CD4-positive, alpha-beta T cell (primary cell): ENCODE measurements at regions not wholly inside any gene's neighbourhood (a gene's known extent, or its start where the extent isn't known, plus 50 kb on each side); places are given as distances from the start of the nearest gene placed in this dataset.

Experiments used
- ATAC-seq: fragments of 200-7000 bp; cut with Tn5 transposase; one replicate; pipeline ENCODE4 v1.10.0; 2022; ENCODE audit warnings: mild to moderate bottlenecking; ENCODE audit not compliant: poor library complexity
- CTCF ChIA-PET: fragments of 350-600 bp; sonication (Branson Sonifier 250); formaldehyde crosslinking; loops from one replicate; lab custom pipeline; 2021; ENCODE audit warnings: antibody characterized with exemption, inconsistent platforms; lab: Charles Lee
- POLR2A ChIA-PET: fragments of 350-600 bp; sonication (Branson Sonifier 250); formaldehyde crosslinking; loops from one replicate; lab custom pipeline; 2021; ENCODE audit warnings: antibody characterized with exemption, inconsistent platforms; lab: Charles Lee
- DNase-seq, 14 experiments: peaks; one replicate each; pipeline ENCODE4 v3.0.0-alpha.2; 2013 to 2020; ENCODE audit warnings: mixed read lengths in 2 of 14
- H3K27ac ChIP-seq, 2 donors: one replicate each; pipeline versions ENCODE4 v1.5.1 to v1.7.0; 2013; ENCODE audit warnings: low read length in 2 of 2, low read depth in 1 of 2, mild to moderate bottlenecking in 1 of 2
- H3K27me3 ChIP-seq, 2 experiments: 1 replicate in 1 of 2; 2 replicates in 1 of 2; pipeline versions ENCODE4 v1.6.1 to v1.7.0; 2013; ENCODE audit warnings: low read length in 2 of 2, control low read depth in 1 of 2, mild to moderate bottlenecking in 1 of 2, moderate library complexity in 1 of 2; ENCODE audit not compliant: insufficient read depth in 2 of 2, control insufficient read depth in 1 of 2
- H3K36me3 ChIP-seq: one replicate; pipeline ENCODE4 v1.6.1; 2013; ENCODE audit warnings: low read length, control low read depth; ENCODE audit not compliant: insufficient read depth
- H3K4me1 ChIP-seq: one replicate; pipeline ENCODE4 v1.6.1; 2013; ENCODE audit warnings: low read length, control low read depth; ENCODE audit not compliant: insufficient read depth
- H3K4me3 ChIP-seq: one replicate; pipeline ENCODE4 v1.5.1; 2013; ENCODE audit warnings: mild to moderate bottlenecking, low read length, moderate library complexity
- H3K9me3 ChIP-seq, 2 experiments: 1 replicate in 1 of 2; 2 replicates in 1 of 2; pipeline versions ENCODE4 v1.6.1 to v1.7.0; 2013; ENCODE audit warnings: low read length in 2 of 2, mild to moderate bottlenecking in 2 of 2, control low read depth in 1 of 2, moderate library complexity in 1 of 2; ENCODE audit not compliant: control insufficient read depth in 1 of 2, insufficient read depth in 1 of 2
- H3K27ac Mint-ChIP-seq: one replicate; pipeline ENCODE4 v1.8.0; 2020; ENCODE audit warnings: mixed read lengths
- H3K27me3 Mint-ChIP-seq: one replicate; pipeline ENCODE4 v1.8.0; 2021; ENCODE audit warnings: mixed read lengths
- H3K36me3 Mint-ChIP-seq: one replicate; pipeline ENCODE4 v1.8.0; 2021; ENCODE audit warnings: low read depth, mixed read lengths
- H3K4me1 Mint-ChIP-seq: one replicate; pipeline ENCODE4 v1.8.0; 2021; ENCODE audit warnings: low read depth, mixed read lengths
- H3K4me3 Mint-ChIP-seq: one replicate; pipeline ENCODE4 v1.8.0; 2020; ENCODE audit warnings: mild to moderate bottlenecking, mixed read lengths
- H3K9me3 Mint-ChIP-seq: one replicate; pipeline ENCODE4 v1.8.0; 2020; ENCODE audit warnings: mixed read lengths
- intact Hi-C, 2 experiments: fragments of 100-400 bp; cut with DNase I in 1 of 2; cut with micrococcal nuclease in 1 of 2; formaldehyde crosslinking; loops; one replicate each; pipeline versions ENCODE4 v1.15.1 to v1.9.0; 2023 to 2025; cut with DNase I, micrococcal nuclease
- TF ChIP-seq, protein P1 (sequence below): fragments of 200-600 bp; IDR thresholded peaks from one replicate; pipeline ENCODE4 v1.8.0; 2022; ENCODE audit warnings: antibody characterized with exemption, mild to moderate bottlenecking

DNA sequence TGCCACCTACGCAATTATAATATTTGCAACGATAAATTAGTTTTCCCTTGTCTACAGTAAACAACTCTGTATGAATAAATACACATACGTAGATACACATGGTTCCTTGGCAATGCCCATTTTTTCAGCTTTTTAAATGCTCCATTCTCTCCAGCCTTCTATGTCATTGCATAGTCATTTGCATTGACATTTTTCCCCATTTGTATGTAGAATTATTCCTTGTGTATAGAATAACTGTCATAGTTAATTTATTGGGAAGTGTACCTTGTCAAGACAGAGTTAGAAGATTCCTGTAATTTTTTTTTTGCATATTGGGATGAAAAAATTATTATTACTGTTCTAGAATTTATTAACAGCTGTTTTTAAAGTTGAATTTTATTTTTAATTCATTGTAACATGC lies 736.7 kb upstream of the DPPA4 start:
- intact Hi-C loops = no loop called here
- ChIA-PET CTCF (no interaction called here), POLR2A (no interaction called here)
- peaks cover 5% of the 10 kb centered on the region for H3K9me3 Mint-ChIP-seq
- Histone ChIP-seq H3K9me3 (peaks cover 0 to 4% of the 10 kb centered on the region in 2 experiments), H3K4me3 (no peak overlapping the region), H3K27me3 (no peaks in the 10 kb centered on the region), H3K36me3 (no peaks in the 10 kb centered on the region), H3K27ac (no peak overlapping the region), H3K4me1 (no peaks in the 10 kb centered on the region)
- no peaks in the 10 kb centered on the region for H3K36me3 Mint-ChIP-seq
- DNase-seq (no peak), ATAC-seq (no peak)
- no peaks in the 10 kb centered on the region for H3K4me1 Mint-ChIP-seq
- TF ChIP-seq, protein P1, sequence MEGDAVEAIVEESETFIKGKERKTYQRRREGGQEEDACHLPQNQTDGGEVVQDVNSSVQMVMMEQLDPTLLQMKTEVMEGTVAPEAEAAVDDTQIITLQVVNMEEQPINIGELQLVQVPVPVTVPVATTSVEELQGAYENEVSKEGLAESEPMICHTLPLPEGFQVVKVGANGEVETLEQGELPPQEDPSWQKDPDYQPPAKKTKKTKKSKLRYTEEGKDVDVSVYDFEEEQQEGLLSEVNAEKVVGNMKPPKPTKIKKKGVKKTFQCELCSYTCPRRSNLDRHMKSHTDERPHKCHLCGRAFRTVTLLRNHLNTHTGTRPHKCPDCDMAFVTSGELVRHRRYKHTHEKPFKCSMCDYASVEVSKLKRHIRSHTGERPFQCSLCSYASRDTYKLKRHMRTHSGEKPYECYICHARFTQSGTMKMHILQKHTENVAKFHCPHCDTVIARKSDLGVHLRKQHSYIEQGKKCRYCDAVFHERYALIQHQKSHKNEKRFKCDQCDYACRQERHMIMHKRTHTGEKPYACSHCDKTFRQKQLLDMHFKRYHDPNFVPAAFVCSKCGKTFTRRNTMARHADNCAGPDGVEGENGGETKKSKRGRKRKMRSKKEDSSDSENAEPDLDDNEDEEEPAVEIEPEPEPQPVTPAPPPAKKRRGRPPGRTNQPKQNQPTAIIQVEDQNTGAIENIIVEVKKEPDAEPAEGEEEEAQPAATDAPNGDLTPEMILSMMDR = no peak
- H3K4me3 Mint-ChIP-seq = no peak overlapping the region
- no peaks in the 10 kb centered on the region for H3K27me3 Mint-ChIP-seq
- no peak overlapping the region for H3K27ac Mint-ChIP-seq

DNA sequence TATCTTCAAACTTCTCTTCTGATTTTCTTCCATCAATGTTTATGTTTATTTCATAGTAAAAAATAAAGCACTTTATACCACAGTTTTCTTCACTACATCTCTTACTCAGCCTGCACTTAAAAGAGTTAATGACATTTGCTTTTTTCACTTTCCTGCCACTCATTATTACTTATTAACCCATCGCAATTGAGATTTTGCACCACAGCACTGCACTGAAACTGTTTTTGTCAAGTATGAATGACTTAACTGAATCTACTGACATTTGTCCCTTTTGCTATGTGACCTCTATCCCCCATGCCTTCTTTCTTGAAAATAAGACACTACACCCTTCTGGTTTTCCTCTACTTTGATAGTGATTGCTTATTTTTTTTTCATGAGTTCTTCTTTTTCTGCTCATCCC lies 739.7 kb upstream of the DPPA4 start:
- DNase-seq = no peak
- H3K4me3 Mint-ChIP-seq = no peak overlapping the region
- no peak overlapping the region for H3K27ac ChIP-seq
- H3K27ac Mint-ChIP-seq = no peak overlapping the region
- H3K9me3 ChIP-seq = peaks cover 0 to 1% of the 10 kb centered on the region in 2 experiments
- ChIA-PET CTCF (no interaction called here), POLR2A (no interaction called here)
- H3K9me3 Mint-ChIP-seq = no peaks in the 10 kb centered on the region
- H3K4me1 Mint-ChIP-seq = no peaks in the 10 kb centered on the region
- H3K4me1 ChIP-seq = no peaks in the 10 kb centered on the region
- H3K27me3 Mint-ChIP-seq = no peaks in the 10 kb centered on the region
- ATAC-seq = no peak
- no peaks in the 10 kb centered on the region for H3K27me3 ChIP-seq
- H3K36me3 Mint-ChIP-seq = no peaks in the 10 kb centered on the region
- intact Hi-C loops = no loop called here
- no peaks in the 10 kb centered on the region for H3K36me3 ChIP-seq
- TF ChIP-seq, protein P1 = no peak
- H3K4me3 ChIP-seq = no peak overlapping the region

DNA sequence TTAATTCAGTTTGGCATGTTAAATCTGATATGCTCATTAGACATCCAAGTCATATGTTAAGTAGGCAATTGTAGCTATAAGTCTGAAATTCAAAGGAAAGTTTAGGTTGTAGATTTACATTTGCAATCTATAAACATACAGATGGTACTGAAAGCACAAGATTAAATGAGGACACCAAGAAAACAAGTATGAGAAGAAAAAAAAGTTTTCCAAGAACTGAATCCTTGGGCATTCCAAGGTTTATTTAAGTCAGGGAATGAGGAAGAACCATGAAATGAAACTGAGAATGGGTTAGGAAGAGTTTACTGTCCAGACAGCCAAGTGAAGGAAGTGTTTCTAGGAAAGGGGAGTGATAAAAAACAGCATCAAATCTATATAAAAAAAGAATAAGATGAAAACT lies 756.1 kb upstream of the DPPA4 start:
- Mint-ChIP-seq H3K27ac (no peak overlapping the region), H3K4me1 (no peaks in the 10 kb centered on the region), H3K9me3 (no peaks in the 10 kb centered on the region), H3K36me3 (no peaks in the 10 kb centered on the region), H3K4me3 (no peak overlapping the region), H3K27me3 (no peaks in the 10 kb centered on the region)
- intact Hi-C loops = no loop called here
- TF ChIP-seq, protein P1 = no peak
- ATAC-seq (no peak), DNase-seq (no peak)
- Histone ChIP-seq H3K4me3 (no peak overlapping the region), H3K36me3 (no peaks in the 10 kb centered on the region), H3K27ac (no peak overlapping the region), H3K9me3 (no peaks in the 10 kb centered on the region), H3K27me3 (no peaks in the 10 kb centered on the region), H3K4me1 (no peaks in the 10 kb centered on the region)
- ChIA-PET POLR2A (no interaction called here), CTCF (no interaction called here)
